ENCODE measurements at regions not wholly inside any gene's neighbourhood (a gene's known extent, or its start where the extent isn't known, plus 50 kb on each side); places are given as distances from the start of the nearest gene placed in this dataset.
"Not testable (repeated sequence)": the region's sequence is repeated elsewhere in the genome, so short reads cannot be mapped to it uniquely, and the experiment has no call there.

DNA sequence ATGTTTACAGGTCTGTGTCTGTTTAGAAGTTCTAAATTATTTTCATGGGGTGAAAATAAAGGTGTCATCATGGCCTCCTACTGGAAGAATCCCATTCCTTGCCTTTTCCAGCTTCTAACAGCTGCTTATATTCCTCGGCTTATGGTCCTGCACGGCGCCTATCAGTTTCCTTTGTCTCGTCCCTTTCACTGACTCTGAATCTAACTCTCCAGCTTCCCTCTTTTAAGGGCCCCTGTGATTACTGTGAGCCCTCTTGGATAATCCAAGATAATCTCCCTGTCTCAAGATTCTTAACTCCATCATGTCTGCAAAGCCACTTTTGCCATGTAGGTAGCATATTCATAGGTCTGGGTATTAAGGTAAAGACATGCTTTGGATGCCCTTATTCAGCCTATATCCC lies 441.0 kb upstream of the ERCC4 start:
- no peak for DNase-seq

DNA sequence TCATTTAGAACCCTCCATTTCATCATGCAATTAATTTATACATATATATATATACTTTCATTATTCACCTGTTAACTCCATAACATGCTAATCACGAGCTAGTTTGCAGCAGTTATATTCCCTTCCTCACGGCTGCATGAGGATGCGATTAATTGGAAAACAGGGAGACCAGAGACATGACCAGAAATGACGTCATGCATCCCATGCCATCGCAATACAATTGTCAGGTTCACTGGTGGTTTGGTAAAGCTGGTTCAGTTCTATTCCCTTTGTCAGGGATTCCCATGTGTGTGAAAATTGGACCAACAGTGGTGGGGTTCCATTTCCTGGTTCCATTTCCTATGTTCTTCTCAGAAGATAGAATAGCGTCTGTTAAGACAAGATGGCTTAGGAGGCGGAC lies 440.4 kb upstream of the ERCC4 start:
- DNase-seq: no peak

DNA sequence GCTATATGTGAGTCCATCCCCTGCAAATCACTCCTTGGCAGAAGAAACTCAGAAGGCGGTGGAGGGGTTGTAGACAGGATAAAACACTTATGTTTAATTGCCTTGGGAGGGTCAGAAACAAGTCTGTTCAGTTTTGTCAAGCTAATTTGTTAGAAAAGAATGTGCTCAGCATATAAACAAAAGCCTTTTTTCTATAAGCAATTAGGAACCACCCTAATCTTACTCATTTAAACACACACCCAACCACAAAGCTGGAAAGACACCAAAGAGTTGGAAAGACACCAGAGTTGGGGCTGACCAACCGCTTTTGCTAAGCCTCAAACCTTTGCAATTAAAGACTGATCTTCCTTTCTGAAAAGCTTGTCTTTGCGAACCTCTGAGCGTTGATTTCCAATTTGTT lies 439.2 kb upstream of the ERCC4 start:
- DNase-seq: no peak

DNA sequence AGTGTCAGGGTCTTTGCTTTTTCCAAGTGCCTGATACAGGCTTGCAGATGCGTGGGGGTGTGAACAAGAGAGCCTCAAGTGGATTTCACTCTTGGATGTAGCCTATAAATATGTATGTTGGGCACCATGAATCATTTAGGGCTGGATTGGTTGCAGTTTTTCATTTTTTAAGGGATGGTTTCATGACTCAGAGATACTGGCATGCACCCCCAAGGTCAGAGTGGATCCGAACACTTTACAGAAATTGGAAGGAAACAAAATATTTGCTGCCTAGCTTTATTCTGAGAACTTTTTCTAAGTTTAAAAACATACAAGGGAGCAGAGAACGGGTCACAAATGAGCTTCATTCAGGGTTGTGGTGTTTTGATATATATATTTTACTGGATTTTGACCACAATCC lies 436.8 kb upstream of the ERCC4 start:
- no peak for DNase-seq

DNA sequence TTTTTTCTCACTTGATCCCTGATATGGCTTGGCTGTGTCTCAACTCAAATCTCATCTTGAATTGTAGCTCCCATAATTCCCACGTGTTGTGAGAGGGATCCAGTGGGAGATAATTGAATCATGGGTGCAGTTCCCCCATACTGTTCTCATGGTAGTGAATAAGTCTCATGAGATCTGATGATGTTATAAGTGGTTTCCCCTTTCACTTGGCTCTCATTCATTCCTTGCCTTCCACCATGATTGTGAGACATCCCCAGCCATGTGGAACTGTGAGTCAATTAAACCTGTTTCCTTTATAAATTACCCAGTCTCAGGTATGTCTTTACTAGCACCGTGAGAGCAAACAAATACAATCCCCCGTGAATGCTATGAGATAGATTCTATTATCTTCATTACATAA lies 430.5 kb upstream of the ERCC4 start:
- not testable (repeated sequence) for DNase-seq

GRCh38 chr16:13492046-13492445 lies 427.9 kb upstream of the ERCC4 start:
- no peak for DNase-seq

DNA sequence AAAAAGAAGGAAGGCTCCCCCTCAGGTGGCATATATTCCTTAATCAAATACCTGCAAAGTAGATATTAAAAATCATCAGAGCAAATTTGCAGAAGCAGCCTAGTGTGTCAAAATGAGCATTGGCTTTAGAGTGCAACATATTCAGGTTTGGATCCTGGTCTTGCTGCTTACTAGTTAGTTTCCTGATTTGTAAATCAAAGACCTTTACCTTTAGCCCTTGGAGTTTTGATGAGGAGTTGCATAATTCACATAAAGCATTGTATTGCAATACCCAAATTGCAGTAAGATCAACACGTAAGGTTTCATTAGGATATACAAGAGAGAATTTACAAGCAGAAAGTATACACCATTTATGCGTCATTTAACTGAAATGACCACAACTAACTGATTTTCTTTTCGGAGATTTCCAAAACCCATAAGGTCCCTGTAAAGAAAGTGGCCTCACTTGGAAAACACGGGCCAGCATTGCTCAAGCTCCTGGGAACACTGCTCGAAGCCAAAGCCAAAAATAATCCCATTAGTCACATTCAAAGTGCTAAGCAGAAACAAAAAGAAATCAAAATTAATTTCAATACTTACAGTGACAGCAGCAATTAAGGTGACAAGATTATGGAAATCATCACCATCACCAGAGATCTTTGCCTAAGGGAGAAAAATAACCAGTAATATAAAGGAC lies 415.9 kb upstream of the ERCC4 start:
- no peak for DNase-seq

- DNase-seq: no peak
Measured at GRCh38 chr16:13507530-13507929, 412.4 kb upstream of the ERCC4 start.

DNA sequence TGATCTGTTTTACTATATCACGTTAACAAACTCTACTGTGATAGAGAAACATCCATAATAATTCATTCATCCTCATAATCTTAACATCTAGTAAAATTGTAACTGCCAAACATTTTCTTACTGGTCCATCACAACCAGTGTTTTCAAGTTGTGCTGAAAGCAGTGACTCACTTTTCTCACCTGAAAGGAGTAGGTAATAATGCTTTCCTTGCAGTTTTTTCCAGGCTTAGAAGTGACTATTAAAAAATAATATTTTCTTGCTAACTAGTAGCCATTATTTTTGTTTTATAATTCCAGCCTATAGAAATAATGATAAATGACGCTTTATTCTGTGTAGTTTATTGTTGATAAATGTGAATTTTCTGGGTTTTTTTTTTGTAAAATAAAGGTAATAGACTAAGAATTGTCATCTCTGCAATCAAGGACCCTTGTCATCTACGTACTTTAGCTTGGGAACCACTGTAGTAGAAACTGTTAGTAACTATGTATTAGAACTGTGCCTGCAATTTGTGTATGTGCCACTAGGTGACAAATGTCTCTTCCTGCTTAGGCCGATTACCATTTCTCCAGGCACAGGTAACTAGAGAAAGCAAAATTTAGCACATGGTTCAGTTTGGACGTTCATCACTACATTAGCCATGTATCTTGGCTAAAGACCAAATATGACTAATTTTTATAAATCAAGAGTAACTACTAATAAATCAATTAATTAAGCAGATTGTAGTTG lies 409.4 kb upstream of the ERCC4 start:
- peak in 1 of 2 experiments; percentile 45 for DNase-seq

GRCh38 chr16:13517841-13518240 lies 402.1 kb upstream of the ERCC4 start:
- DNase-seq: no peak

DNA sequence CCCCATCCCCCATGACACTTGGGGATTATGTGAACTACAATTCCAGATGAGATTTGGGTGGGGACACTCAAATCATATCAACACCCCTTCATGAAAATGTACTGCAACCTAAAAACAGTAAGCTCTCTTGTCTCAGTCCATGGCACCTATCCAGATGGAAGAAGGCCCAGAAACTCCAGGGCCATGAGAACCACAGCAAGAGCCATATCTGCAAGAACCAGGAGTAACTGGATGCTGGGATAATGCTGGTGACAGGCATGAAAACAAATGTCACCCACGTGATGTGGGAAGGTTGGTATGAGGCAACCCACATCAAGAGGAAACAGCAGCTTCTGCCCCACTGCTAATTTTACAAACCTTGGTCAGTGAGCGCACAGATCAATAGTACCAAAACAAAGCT lies 400.1 kb upstream of the ERCC4 start:
- DNase-seq: no peak

DNA sequence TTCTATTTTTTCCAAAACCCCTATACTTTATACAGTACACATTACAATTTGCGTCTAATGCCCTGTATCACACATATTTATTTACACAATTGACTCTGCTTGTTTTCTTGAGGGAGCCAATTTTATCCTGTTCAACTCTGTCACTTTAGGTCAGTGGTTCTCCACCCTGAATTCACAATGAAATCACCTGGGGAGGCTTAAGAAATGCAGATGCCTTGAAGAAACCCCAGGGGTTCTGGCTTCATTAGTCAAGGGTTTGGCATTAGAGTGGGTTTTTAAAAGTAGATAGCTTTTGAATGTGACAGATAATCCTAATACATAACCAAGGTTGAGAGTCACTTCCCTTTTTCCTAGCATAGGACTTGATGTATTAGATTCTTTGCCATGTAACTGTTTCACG lies 398.6 kb upstream of the ERCC4 start:
- no peak for DNase-seq

DNA sequence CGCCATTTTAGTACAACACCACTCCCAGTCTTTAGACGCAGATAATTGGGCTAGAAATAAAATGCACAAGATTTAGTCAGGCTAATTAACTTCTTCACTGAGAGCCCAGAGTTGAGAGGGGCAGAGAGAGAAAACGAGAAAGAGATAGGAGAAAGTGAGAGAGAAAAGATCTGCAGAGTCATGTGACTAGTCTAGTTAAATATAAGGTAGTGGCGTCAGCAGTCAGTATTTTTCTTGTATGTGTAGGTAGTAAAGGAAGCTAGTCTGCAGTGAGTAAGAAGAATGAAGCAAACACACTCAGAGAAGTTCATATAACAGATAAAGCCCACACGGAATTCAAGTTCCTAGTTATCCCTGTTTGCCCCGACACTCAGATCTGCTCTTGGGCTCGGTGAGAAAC lies 392.6 kb upstream of the ERCC4 start:
- DNase-seq: no peak

- DNase-seq: no peak
Measured at GRCh38 chr16:13528691-13529090, 391.3 kb upstream of the ERCC4 start.

DNA sequence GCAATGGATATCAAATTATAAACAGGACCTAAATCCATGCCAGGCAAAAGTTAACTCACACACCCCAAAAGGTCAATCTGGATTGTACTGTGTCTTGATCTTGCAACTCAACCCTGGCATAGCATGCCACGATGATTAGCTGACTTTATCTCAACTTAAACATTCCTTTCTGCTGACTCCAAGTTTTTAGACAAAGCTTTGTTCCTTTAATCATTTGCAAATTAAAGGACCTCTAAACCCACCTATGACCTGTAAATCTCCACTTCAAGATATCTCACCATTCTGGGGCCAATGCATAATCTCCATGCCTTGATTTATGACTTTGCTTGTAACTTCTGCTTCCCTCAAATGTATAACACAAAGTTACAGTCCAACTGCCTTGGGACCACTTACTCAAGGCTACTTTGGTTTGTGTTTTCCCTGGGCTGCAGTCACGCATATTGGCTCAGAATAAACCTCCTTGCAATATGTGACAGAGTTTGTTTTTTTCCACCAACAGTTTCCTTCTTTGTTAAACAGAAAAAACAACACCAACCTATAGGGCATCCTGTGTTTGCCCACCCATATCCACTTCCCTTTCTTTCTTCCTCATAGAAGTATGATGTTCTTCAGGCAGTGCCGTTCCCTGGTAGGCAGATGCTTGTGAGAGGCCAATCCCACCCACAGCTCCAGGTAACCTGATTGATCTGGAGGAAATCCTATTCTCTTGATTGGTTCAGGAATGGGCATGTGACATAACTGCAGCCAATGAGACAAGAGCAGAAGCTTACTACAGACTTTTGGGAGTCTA lies 390.6 kb upstream of the ERCC4 start:
- no peak for DNase-seq

DNA sequence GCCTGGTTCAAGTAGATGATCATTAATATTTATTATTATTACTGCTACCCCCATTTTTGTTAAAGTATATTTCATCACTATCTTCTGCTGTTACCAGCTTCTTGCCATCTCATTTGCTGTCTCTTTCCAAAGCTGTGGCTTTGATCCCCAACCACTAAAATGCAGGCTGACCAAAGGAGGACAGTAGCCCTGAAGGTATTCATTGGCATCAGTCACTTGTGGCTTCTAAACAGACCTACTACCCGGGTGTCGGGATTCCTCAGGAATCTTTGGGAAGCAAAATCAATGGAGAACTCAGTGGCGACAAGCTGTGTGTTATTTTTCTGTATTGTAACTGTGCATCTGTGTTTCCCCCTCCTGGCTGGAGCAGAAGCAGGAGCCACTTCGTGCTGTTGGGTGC lies 379.2 kb upstream of the ERCC4 start:
- DNase-seq: no peak

DNA sequence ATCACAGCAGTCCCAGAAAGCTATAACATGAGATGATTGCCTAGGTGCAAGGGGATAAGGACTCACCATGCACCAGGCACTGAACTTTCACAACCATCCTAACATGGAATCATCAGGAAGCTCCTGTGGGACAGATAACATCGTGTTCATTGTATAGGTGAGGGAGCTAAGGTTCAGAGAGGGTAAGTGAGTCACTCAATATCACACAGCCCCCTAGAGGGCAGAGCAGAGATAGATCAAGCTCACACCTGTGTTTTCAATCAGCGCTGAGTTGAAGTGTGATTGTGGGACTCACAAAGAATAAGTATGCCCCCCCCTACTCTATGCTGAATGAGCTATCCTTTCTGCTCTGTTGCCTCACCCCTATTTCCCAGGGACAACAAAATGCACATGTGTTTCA lies 377.7 kb upstream of the ERCC4 start:
- DNase-seq: no peak

DNA sequence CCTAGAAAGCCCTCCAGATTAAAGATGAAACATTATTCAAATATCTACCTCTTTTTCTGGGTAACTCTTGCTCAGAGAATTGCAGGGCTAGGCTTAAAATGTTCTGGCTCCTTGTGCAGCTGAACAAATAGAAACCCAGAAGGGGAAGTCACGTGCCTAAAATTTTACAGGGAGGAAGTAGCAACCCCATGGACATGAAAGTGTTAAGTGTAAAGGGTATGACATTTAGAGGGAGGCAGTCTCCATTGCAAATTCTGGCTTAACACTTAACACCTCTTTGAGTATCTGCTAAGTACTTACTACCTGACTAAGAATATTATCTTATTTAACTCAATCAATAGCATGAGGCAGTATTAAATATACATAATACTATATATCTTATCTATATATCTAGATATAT lies 376.1 kb upstream of the ERCC4 start:
- no peak for DNase-seq

- DNase-seq: no peak
Measured at GRCh38 chr16:13545271-13545670, 374.7 kb upstream of the ERCC4 start.

- no peak for DNase-seq
Measured at GRCh38 chr16:13550254-13550653, 369.7 kb upstream of the ERCC4 start.

- no peak for DNase-seq
Measured at GRCh38 chr16:13552062-13552959, 367.6 kb upstream of the ERCC4 start.

GRCh38 chr16:13552960-13553257 lies 367.0 kb upstream of the ERCC4 start:
- no peak for DNase-seq

- DNase-seq: no peak
Measured at GRCh38 chr16:13553453-13553985, 366.4 kb upstream of the ERCC4 start.

Data from NCI-H526 (cell line).